NCI-H460 (cell line): ENCODE measurements at regions not wholly inside any gene's neighbourhood (a gene's known extent, or its start where the extent isn't known, plus 50 kb on each side); places are given as distances from the start of the nearest gene placed in this dataset.
"Not testable (repeated sequence)": the region's sequence is repeated elsewhere in the genome, so short reads cannot be mapped to it uniquely, and the experiment has no call there.

Source experiments
- DNase-seq: peaks from one replicate; pipeline ENCODE4 v3.0.0-alpha.2; 2016; ENCODE audit warnings: low read depth; ENCODE audit errors: extremely low read depth

DNA sequence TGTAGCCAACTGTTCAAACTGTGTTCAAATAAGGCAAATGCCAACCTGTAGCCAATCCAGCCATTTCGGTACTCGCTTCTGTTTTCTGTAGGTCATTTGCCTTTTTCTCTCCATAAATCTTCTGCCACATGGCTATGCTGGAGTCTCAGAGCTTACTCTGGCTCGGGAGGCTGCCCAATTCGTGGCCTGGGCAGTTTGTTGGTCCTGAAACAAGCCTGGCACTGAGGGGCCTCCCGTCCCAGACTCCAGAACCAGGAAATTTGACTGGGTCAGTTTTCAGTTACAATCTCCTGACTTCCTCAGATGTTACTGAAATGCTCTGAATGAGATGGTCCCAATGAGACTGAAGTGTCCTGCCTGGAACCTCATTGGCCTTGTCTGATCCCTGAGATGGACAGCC, 120.8 kb upstream of the NPAS2 start:
- DNase-seq, result no peak

DNA sequence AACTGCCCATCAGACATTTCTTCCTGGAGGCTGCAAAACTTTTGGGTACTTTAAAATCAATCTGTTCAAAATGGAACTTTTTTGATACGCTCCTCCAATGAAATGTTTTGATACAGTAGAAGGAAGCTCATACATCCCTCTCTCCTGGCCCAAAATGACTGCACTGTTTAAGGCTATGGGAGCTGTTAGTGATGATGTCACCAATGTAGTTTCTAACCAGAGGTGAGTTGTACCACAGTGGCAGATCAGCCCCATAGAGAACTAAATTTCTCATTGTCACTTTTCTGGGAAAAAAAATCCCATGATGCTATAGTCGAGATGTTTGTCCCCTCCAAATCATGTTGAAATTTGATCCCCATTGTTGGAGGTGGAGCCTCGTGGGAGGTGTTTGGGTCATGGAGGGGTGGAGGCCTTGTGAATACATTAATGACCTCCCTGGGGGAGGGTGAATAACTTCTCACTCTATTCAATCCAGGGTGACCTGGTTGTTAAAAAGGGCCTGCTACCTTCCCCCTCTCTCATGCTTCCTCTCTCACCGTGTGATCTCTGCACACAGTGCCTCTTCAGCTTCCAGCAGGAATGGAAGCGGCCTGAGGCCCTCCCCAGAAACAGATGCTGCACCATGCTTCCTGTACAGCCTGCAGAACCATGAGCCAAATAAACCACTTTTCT, 117.4 kb upstream of the NPAS2 start:
- DNase-seq, result no peak

DNA sequence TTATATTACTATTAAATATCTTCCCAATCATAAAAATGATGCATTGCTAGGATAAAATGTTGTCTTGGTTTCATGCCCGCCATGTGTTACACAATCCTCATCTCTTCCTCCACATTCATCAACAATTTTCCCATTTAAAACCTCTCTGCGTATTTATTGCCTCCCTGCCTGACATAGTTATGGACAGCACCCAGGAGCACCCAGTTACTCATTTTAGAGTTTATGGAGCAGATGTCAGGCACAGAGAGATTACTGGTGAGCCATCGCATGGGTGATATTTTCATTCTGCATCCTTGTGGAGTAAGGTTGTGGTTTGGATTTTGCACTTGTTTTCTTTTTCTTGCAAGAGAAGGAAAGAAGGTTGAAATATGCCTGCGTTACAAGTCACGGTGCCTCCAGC, 116.7 kb upstream of the NPAS2 start:
- DNase-seq, result no peak

DNA sequence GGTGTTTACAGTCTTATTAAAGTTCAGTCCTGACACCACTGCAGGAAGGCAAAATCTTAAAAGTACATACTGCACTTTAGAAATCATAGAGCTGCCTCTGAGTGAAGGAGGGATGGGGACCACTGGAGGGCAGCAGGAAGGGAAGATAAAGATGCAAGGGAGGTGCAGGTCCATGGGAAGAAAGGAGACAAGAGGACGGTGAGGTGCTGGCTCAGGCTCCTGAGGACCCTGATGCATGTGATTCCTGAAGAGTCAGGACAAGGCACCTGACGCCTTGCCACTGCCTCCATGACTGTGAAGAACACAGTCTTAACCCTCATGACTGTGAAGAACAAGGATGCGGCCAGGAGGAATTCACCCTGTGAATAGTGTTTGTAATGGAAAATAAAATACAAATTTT, 116.2 kb upstream of the NPAS2 start:
- DNase-seq, result no peak

DNA sequence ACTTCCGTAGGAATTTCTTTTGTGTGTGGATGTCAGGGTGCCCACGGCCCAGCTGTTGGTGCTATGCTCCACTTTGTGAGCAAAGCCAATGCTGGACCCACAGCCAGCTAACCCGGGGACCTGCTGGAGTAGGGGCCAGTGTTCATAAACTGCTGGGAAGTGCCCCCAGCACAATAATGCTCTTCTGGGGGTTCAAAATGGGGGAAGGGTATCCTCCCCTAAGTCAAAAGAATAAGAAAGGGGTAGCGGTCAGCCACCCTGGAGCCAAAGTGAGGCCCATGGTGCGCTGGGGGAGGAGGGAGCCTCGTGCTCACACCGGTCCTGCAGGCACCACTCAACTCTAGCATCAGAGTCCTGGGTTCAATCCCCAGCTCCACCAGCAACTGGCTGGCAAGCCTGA, 115.8 kb upstream of the NPAS2 start:
- DNase-seq, result no peak

DNA sequence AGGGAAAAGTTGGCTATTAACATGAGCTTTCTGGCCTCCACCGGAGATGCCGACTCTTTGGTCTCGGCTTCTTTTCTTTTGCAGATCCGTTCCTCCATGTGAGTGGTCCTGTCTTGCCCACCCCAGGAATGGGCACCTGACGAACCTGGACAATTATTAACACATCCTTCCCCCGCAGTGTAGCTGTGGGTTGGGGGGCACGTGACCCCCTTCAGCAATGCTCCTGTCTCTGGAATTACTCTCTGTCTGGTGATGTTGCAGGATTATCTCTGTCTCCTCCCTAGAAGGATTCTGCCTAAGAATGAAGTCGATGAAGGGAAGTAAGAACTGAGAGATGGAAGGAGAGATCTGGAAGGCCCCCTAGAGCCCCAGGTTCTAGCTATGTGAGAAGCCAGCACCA, 115.2 kb upstream of the NPAS2 start:
- DNase-seq, result no peak

DNA sequence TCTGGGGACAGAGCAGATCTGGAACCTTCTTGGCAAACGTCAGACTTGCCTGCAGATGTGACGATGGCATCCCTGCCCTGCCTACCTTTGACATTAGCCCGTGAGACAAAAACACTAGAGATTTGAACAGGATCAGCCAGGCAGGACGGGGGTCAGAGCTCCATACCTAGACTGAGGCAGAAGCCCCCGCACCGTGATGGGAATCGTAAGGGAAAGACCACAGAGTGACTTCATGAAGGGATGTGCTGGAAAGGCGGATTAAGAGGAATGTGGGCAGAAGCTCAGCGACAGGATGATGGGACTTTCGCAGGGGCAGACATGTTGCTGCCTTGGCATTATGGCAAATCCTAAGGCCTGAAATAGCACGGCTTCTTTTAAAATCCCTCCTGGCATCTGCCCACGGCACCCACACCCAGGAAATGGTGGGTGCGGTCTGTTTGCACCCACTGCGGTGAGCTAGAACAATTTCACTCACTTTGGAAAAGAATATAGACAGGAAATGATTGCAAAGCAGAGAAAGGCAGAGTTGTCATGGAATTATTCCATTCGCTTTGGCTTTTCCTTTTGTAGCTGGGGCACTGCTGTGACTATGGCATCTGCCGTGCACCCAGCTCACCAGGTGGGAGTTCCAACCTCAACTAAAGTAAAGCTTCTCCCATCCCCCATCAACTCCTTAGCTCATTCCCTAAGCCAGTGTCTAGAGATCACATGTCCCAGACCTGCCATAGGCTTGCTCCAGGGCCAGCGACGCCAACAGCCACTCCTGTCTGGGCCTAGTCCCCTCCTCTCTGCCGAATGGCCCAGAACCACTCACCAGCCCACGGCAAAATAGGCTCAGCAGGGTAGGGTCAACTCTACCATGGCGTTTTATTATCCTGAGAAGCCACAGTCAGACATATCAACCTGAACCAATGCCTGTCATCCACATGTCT, 112.7 kb upstream of the NPAS2 start:
- DNase-seq, result no peak

DNA sequence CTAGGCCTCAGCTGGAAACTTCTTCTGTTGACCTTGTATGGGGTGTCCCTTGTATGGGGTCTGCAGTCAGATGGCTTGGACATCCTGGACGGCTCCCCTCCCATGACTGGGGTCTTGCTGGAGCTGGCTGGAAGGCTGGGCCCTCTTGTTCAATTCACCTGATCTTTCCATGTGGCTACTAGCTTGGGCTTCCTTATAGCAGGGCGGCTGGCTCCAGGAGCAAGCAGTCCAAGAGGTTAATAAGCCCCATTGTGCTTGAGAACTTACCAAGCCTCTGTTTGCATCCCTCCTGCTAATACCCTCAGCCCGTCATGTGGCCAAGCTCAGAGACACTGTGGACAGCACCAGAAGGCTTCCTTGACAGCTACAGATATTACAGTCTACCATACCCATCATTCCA, 111.6 kb upstream of the NPAS2 start:
- no peak for DNase-seq

DNA sequence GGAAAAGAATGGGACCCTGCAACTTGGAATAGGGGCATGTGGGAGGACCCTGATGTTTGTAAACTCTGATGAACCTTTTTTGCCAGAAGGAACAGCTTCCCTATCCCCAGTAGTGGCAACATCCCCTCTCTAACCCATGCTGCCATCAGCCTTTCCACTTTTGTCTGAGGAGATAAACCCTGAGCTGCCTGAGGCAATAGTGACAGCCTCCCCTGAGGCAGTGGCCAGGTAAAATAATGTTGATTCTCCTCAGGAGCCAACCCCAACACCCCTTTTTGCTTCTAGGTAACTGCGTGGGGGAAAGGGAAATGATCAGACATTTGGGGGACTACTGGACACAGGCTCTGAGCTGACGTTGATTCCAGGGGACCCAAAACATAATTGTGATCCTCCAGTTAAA, 106.8 kb upstream of the NPAS2 start:
- DNase-seq, result no peak

DNA sequence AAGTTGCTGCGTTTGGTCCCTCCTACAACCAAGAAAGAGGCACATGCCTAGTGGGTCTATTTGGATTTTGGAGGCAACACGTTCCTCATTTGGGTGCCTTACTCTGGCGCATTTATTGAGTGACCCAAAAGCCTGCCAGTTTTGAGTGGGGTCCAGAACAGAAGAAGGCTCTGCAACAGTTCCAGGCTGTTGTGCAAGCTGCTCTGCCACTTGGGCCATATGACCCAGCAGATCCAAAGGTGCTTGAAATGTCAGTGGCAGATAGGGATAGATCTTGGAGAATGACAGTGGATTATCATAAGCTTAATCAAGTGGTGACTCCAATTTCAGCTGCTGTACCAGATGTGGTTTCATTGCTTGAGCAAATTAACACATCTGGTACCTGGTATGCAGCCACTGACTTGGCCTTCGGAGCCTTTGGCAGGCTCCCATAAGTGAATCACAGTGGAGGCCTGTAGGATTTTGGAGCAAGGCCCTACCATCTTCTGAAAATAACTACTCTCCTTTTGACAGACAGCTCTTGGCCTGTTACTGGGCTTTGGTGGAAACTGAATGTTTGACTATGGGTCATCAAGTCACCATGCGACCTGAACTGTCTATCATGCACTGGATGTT, 105.4 kb upstream of the NPAS2 start:
- DNase-seq, result not testable (repeated sequence)

DNA sequence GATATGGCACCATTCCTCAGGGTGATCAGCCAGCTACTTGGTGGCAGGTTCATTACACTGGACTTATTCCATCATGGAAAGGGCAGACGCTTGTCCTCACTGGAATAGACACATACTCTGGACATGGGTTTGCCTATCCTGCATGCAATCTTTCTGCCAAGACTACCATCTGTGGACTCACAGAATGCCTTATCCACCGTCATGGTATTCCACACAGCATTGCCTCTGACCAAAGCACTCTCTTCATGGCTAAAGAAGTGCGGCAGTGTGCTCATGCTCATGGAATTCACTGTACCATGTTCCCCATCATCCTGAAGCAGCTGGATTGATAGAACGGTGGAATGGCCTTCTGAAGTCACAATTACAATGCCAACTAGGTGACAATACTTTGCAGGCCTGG, 104.1 kb upstream of the NPAS2 start:
- not testable (repeated sequence) for DNase-seq

DNA sequence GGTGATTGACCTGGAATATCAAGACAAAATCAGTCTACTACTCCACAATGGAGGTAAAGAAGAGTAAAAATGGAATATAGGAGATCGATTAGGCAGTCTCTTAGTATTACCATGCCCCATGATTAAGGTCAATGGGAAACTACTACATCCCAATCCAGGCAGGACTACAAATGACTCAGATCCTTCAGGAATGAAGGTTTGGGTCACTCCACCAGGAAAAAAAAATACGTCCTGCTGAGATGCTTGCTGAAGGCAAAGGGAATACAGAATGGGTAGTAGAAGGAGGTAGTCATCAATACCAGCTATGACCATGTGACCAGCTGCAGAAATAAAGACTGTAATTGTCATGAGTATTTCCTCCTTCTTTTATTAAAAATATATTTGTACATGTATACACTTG, 103.4 kb upstream of the NPAS2 start:
- no peak for DNase-seq

DNA sequence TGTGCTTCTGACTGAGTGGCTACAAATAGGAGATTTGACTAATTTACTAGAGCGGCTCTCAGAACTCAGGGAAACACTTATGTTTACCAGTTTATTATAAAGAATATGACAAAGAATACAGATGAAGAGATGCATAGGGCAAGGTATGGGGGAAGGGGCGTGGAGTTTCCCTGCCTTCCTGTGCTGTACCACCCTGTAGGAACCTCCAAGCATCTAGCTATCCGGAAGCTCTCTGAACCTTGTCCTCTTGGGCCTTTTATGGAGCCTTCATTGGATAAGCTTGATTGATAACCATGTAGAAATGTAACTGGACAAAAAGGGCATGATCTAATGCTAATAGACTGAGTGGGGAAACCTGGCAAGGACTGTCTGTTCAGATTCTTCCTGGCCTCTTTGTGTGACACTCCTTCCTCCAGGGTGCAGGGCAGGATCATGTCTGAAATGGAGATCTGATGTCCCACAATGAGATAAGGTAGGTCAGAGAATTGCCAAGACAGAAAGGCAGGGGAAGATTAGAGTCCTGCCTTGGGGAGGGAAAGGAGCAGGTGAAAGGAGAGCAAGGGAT, 101.8 kb upstream of the NPAS2 start:
- no peak for DNase-seq

DNA sequence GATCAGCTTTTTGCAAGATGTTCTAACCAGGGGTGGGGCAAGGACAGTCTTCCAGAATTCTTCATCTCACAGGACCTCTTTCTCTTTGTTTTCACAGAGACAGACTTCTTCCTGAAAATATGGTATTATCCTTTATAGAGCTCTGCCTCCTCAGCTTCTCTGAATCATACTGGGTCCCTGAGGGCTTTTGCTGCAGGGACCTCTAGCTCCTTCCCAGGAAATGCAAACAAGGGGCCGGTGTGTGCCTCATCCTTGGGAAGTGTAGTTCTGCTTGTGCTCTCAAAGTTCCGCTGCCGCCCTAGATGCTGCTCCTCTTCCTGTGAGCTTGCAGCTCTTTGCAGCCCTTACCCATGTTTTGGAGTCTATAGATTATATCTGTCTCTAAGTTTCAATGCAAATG, 99.5 kb upstream of the NPAS2 start:
- no peak for DNase-seq

DNA sequence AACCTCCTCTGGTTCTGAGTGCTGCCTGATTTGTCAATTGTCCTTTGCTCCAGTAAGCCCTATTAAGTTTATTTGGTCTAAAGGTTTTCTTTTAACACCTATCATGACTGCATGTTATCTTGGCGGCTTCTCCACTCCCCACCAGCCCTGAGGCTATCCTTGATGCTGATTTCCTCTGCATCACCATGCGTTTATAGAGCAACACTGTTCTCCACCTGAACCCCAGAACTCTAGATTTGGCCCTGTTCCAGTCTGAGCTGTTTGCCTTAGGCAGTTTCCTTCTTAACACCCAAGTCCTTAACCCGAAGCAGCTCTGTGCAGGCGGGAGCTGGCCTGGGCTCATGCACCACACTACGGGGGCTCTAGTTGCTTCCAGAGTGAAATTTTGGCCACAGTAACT, 98.2 kb upstream of the NPAS2 start:
- DNase-seq, result no peak

DNA sequence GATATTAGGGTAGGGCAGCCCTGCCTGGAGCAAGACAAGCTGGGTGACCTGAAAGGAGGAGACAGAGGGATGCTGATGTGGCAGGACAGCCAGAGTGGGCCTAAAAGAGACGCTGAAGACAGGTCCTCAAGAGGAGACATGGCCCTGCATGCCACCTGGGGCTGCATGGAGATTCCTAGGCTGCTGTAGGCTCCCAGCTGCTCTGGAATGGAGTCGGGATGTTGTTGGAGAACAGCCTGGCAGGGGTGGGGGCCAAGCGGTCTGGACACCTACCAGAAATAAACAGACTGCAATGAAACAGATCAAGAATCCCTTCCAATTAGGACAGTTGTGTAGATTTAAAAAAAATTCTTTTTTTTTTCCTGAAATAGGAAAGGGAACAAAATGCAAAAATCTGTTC, 97.8 kb upstream of the NPAS2 start:
- no peak for DNase-seq

DNA sequence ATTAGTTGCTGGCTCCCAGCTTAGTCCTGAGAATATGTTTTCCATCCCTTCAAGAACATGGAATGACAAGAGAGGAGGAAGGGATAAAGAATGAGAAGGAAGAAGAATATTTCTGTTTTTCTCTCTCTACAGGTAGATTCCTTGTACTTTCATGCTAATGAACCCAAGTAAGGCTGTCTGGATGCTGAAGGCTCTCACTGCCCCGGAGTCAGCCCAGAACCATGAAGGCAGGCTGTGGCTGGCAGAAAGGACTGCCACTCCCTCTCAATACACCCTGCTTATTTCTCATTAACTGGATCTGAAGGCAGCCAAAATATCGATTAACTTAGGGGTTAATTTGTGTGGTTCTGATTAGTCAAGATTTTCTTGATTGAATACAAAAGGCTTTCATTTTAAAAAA, 93.1 kb upstream of the NPAS2 start:
- no peak for DNase-seq

DNA sequence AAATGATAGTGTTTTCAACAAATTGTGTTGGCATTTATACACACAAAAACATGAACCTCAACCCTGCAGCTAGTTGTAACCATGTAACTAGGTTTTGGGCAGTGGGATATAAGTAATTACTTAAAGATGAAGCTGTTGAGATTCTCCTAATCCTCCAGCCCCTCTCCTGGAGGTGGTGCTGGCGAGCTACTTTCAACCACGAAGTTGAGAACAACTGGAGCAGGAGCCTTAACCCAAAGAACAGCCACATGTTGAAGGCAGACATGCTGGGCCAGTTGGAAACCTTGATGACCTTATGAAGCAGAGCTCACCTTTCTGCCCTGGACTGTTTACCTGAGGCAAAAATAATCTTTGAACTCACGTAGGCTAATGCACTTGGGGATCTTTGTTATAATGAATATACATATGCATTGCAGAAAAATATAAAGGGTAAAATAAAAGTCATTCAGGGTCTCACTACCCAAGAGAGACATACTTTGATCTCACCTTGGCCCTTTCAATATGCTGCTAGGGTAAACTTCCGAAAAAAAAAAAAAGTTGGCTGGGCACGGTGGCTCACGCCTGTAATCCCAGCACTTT, 89.6 kb upstream of the NPAS2 start:
- DNase-seq, result peak; percentile 86

DNA sequence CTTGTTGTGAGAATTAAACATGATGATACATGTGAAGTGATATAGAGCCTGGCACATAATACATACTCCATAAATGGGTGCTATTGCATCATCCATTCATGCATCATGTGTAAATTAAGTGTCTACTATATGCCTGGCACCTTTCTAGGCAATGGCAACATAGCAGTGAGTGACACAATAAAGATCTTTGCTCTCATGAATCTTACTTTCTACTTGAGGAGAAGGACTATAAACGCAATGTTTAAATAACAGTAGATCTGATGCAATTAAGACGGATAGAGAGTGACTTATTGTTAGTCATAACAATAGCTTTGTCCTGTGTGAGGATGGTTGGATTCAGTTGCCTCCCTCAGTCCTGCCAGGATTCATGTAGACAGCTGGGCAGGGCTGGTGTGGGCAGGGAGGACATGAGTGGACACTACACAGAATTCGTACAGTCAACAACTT, 88.4 kb upstream of the NPAS2 start:
- peak; percentile 49 for DNase-seq

DNA sequence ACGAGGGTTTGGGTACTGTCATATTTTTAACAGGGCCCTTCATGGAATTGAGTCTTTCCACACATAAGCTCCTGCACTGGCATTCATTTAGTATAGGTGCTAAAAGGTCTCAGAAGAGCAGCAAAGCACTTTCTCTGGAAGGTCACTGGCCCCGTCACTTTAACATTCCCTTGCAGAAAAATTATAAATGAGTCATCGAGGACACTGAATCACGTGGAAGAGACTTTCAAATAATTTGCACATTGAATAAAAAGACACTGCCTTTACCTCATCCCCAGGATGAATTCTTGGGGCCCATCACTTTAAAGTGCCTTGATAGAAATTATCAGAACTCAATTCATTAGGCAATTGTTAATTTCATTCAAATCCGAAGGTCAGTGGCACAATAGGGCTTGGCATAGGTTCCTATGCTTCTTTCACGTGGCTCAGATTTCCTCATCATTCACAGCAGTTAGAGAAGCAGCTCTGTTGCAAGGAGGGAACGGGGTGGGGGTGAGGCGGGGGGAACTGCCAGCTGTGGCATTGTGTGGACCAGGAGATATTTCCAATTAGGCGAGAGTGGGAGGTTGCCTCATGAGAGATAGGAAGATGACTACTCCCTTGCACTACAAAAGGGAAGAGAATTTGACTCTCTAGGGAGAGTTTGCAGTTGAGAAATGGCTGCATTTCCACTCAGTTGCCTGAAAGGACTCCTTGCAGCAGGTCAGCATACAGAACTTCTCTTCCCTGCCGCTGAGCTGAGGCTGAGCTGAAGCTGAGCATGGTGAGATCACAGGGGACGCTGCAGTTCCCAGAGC, 86.3 kb upstream of the NPAS2 start:
- peak; percentile 90 for DNase-seq
